Central memory CD8-positive, alpha-beta T cell (primary cell): ENCODE measurements at regions not wholly inside any gene's neighbourhood (a gene's known extent, or its start where the extent isn't known, plus 50 kb on each side); places are given as distances from the start of the nearest gene placed in this dataset.

ENCODE experiments used
- ATAC-seq: fragments of 150-1000 bp; cut with Tn5 transposase; replicated peaks from 2 replicates; pipeline ENCODE4 v1.10.0; 2022; ENCODE audit warnings: mild to moderate bottlenecking, moderate FRiP score, moderate number of reproducible peaks; ENCODE audit not compliant: poor library complexity, severe bottlenecking; ENCODE audit errors: extremely low read depth
- DNase-seq, 2 donors: peaks; one replicate each; pipeline ENCODE4 v3.0.0; 2021; ENCODE audit warnings: low spot score in 2 of 2
- H3K27ac Mint-ChIP-seq: one replicate; pipeline ENCODE4 v1.8.0; 2022; ENCODE audit warnings: low read depth, mild to moderate bottlenecking, moderate library complexity, mixed read lengths
- H3K27me3 Mint-ChIP-seq: one replicate; pipeline ENCODE4 v1.8.0; 2022; ENCODE audit warnings: mixed read lengths
- H3K36me3 Mint-ChIP-seq: one replicate; pipeline ENCODE4 v1.8.0; 2022; ENCODE audit warnings: mild to moderate bottlenecking, moderate library complexity, mixed read lengths; ENCODE audit not compliant: insufficient read depth
- H3K4me1 Mint-ChIP-seq: one replicate; pipeline ENCODE4 v1.8.0; 2022; ENCODE audit warnings: mixed read lengths
- H3K4me3 Mint-ChIP-seq: one replicate; pipeline ENCODE4 v1.8.0; 2022; ENCODE audit warnings: mild to moderate bottlenecking, moderate library complexity, mixed read lengths
- H3K9me3 Mint-ChIP-seq: one replicate; pipeline ENCODE4 v1.8.0; 2022; ENCODE audit warnings: mixed read lengths

GRCh38 chr6:91539456-91539855 is 952.6 kb upstream of the MAP3K7 start:
- no peak for ATAC-seq
- Mint-ChIP-seq H3K27ac (no peak overlapping the region), H3K9me3 (no peaks in the 10 kb centered on the region)

GRCh38 chr6:91538622-91539021 is 951.8 kb upstream of the MAP3K7 start:
- DNase-seq, result no peak
- Mint-ChIP-seq H3K9me3 (no peaks in the 10 kb centered on the region), H3K27me3 (no peaks in the 10 kb centered on the region), H3K4me3 (no peak overlapping the region), H3K36me3 (no peaks in the 10 kb centered on the region), H3K27ac (no peak overlapping the region), H3K4me1 (no peaks in the 10 kb centered on the region)
- ATAC-seq, result no peak

More at GRCh38 chr6:91539456-91539855, 952.6 kb upstream of the MAP3K7 start:
- no peaks in the 10 kb centered on the region for H3K27me3 Mint-ChIP-seq
- DNase-seq, result no peak
- H3K4me1 Mint-ChIP-seq, result no peaks in the 10 kb centered on the region
- no peak overlapping the region for H3K4me3 Mint-ChIP-seq
- no peaks in the 10 kb centered on the region for H3K36me3 Mint-ChIP-seq

GRCh38 chr6:91534614-91535013 is 947.7 kb upstream of the MAP3K7 start:
- Mint-ChIP-seq H3K9me3 (no peaks in the 10 kb centered on the region), H3K4me3 (no peak overlapping the region), H3K27ac (no peak overlapping the region), H3K27me3 (no peaks in the 10 kb centered on the region), H3K4me1 (no peaks in the 10 kb centered on the region), H3K36me3 (no peaks in the 10 kb centered on the region)
- ATAC-seq, result no peak
- DNase-seq, result no peak

GRCh38 chr6:91523511-91523910 is 936.6 kb upstream of the MAP3K7 start:
- ATAC-seq (no peak), DNase-seq (no peak)
- H3K4me1 Mint-ChIP-seq, result no peaks in the 10 kb centered on the region
- no peak overlapping the region for H3K4me3 Mint-ChIP-seq
- no peaks in the 10 kb centered on the region for H3K27me3 Mint-ChIP-seq
- H3K27ac Mint-ChIP-seq, result no peak overlapping the region
- peaks cover 21% of the 10 kb centered on the region for H3K9me3 Mint-ChIP-seq
- H3K36me3 Mint-ChIP-seq, result no peaks in the 10 kb centered on the region

- ATAC-seq, result no peak
- no peaks in the 10 kb centered on the region for H3K4me1 Mint-ChIP-seq
- no peak overlapping the region for H3K27ac Mint-ChIP-seq
These were observed 935.1 kb upstream of the MAP3K7 start for GRCh38 chr6:91521999-91522398.

GRCh38 chr6:91509711-91510110 is 922.8 kb upstream of the MAP3K7 start:
- peaks cover 23% of the 10 kb centered on the region for H3K9me3 Mint-ChIP-seq
- H3K27ac Mint-ChIP-seq, result no peak overlapping the region
- H3K36me3 Mint-ChIP-seq, result no peaks in the 10 kb centered on the region
- no peaks in the 10 kb centered on the region for H3K27me3 Mint-ChIP-seq
- no peak overlapping the region for H3K4me3 Mint-ChIP-seq
- ATAC-seq, result no peak
- DNase-seq, result no peak
- no peaks in the 10 kb centered on the region for H3K4me1 Mint-ChIP-seq

More at GRCh38 chr6:91521999-91522398, 935.1 kb upstream of the MAP3K7 start:
- DNase-seq, result no peak
- H3K27me3 Mint-ChIP-seq, result no peaks in the 10 kb centered on the region
- no peak overlapping the region for H3K4me3 Mint-ChIP-seq
- H3K9me3 Mint-ChIP-seq, result peaks cover 21% of the 10 kb centered on the region
- H3K36me3 Mint-ChIP-seq, result no peaks in the 10 kb centered on the region

GRCh38 chr6:91509039-91509438 is 922.2 kb upstream of the MAP3K7 start:
- H3K4me1 Mint-ChIP-seq, result no peaks in the 10 kb centered on the region
- H3K36me3 Mint-ChIP-seq, result no peaks in the 10 kb centered on the region
- H3K9me3 Mint-ChIP-seq, result peaks cover 23% of the 10 kb centered on the region
- ATAC-seq (no peak), DNase-seq (no peak)
- no peak overlapping the region for H3K27ac Mint-ChIP-seq
- no peak overlapping the region for H3K4me3 Mint-ChIP-seq
- no peaks in the 10 kb centered on the region for H3K27me3 Mint-ChIP-seq

GRCh38 chr6:91506509-91506908 is 919.6 kb upstream of the MAP3K7 start:
- Mint-ChIP-seq H3K4me3 (no peak overlapping the region), H3K9me3 (peaks cover 23% of the 10 kb centered on the region), H3K27ac (no peak overlapping the region), H3K27me3 (no peaks in the 10 kb centered on the region), H3K4me1 (no peaks in the 10 kb centered on the region), H3K36me3 (no peaks in the 10 kb centered on the region)
- ATAC-seq (no peak), DNase-seq (no peak)

- no peaks in the 10 kb centered on the region for H3K4me1 Mint-ChIP-seq
- no peak overlapping the region for H3K4me3 Mint-ChIP-seq
- no peaks in the 10 kb centered on the region for H3K36me3 Mint-ChIP-seq
- no peaks in the 10 kb centered on the region for H3K27me3 Mint-ChIP-seq
- ATAC-seq (no peak), DNase-seq (no peak)
- peaks cover 24% of the 10 kb centered on the region for H3K9me3 Mint-ChIP-seq
- no peak overlapping the region for H3K27ac Mint-ChIP-seq
These were observed 918.3 kb upstream of the MAP3K7 start for GRCh38 chr6:91505199-91505598.

- H3K4me1 Mint-ChIP-seq, result no peaks in the 10 kb centered on the region
- no peak overlapping the region for H3K27ac Mint-ChIP-seq
- no peak for DNase-seq
- peaks cover 34% of the 10 kb centered on the region for H3K9me3 Mint-ChIP-seq
- no peaks in the 10 kb centered on the region for H3K36me3 Mint-ChIP-seq
- H3K27me3 Mint-ChIP-seq, result no peaks in the 10 kb centered on the region
- H3K4me3 Mint-ChIP-seq, result no peak overlapping the region
- ATAC-seq, result no peak
These were observed 915.1 kb upstream of the MAP3K7 start for GRCh38 chr6:91501930-91502329.

- DNase-seq (no peak), ATAC-seq (no peak)
- Mint-ChIP-seq H3K36me3 (no peaks in the 10 kb centered on the region), H3K9me3 (peaks cover 31% of the 10 kb centered on the region), H3K4me1 (no peaks in the 10 kb centered on the region), H3K27ac (no peak overlapping the region), H3K4me3 (no peak overlapping the region), H3K27me3 (no peaks in the 10 kb centered on the region)
These were observed 913.9 kb upstream of the MAP3K7 start for GRCh38 chr6:91500689-91501303.

GRCh38 chr6:91498576-91498975 is 911.7 kb upstream of the MAP3K7 start:
- Mint-ChIP-seq H3K36me3 (no peaks in the 10 kb centered on the region), H3K4me3 (no peak overlapping the region), H3K4me1 (no peaks in the 10 kb centered on the region), H3K27ac (no peak overlapping the region), H3K9me3 (peaks cover 28% of the 10 kb centered on the region), H3K27me3 (no peaks in the 10 kb centered on the region)
- ATAC-seq (no peak), DNase-seq (no peak)

GRCh38 chr6:91497770-91498169 is 910.9 kb upstream of the MAP3K7 start:
- ATAC-seq, result no peak
- H3K9me3 Mint-ChIP-seq, result peaks cover 32% of the 10 kb centered on the region
- no peaks in the 10 kb centered on the region for H3K4me1 Mint-ChIP-seq
- no peak for DNase-seq
- H3K27ac Mint-ChIP-seq, result no peak overlapping the region
- no peak overlapping the region for H3K4me3 Mint-ChIP-seq
- no peaks in the 10 kb centered on the region for H3K36me3 Mint-ChIP-seq
- no peaks in the 10 kb centered on the region for H3K27me3 Mint-ChIP-seq
